GM21786 (cell line): ENCODE measurements at regions not wholly inside any gene's neighbourhood (a gene's known extent, or its start where the extent isn't known, plus 50 kb on each side); places are given as distances from the start of the nearest gene placed in this dataset.
A peak's percentile ranks its signal among the peaks of the same experiment; 100 is the strongest.

ENCODE experiments used
- ATAC-seq: cut with Tn5 transposase; IDR thresholded peaks from one replicate; pipeline ENCODE4 v1.9.1; 2021; ENCODE audit not compliant: unreplicated experiment

GRCh38 chr9:107874137-107874536 lies 384.6 kb upstream of the KLF4 start:
- peak; percentile 45 for ATAC-seq

- no peak for ATAC-seq
Measured at GRCh38 chr9:107872457-107873192, 383.1 kb upstream of the KLF4 start.

- ATAC-seq = no peak
Measured at GRCh38 chr9:107870927-107871680, 381.5 kb upstream of the KLF4 start.

GRCh38 chr9:107870221-107870620 lies 380.7 kb upstream of the KLF4 start:
- ATAC-seq = no peak

GRCh38 chr9:107869111-107869510 lies 379.5 kb upstream of the KLF4 start:
- ATAC-seq = no peak

GRCh38 chr9:107868186-107868585 lies 378.6 kb upstream of the KLF4 start:
- no peak for ATAC-seq

GRCh38 chr9:107867738-107868137 lies 378.2 kb upstream of the KLF4 start:
- ATAC-seq = no peak

GRCh38 chr9:107866711-107867311 lies 377.2 kb upstream of the KLF4 start:
- no peak for ATAC-seq

GRCh38 chr9:107863396-107863795 lies 373.8 kb upstream of the KLF4 start:
- no peak for ATAC-seq

- no peak for ATAC-seq
Measured at GRCh38 chr9:107862881-107863280, 373.3 kb upstream of the KLF4 start.

- ATAC-seq = no peak
Measured at GRCh38 chr9:107862323-107862722, 372.8 kb upstream of the KLF4 start.

GRCh38 chr9:107861075-107861474 lies 371.5 kb upstream of the KLF4 start:
- ATAC-seq = no peak

- no peak for ATAC-seq
Measured at GRCh38 chr9:107858260-107858659, 368.7 kb upstream of the KLF4 start.

GRCh38 chr9:107856633-107857032 lies 367.1 kb upstream of the KLF4 start:
- ATAC-seq = no peak

- no peak for ATAC-seq
Measured at GRCh38 chr9:107855164-107855563, 365.6 kb upstream of the KLF4 start.

GRCh38 chr9:107853461-107853860 lies 363.9 kb upstream of the KLF4 start:
- ATAC-seq = no peak

- no peak for ATAC-seq
Measured at GRCh38 chr9:107852891-107853290, 363.3 kb upstream of the KLF4 start.

GRCh38 chr9:107850653-107851052 lies 361.1 kb upstream of the KLF4 start:
- ATAC-seq = no peak

GRCh38 chr9:107847978-107848964 lies 358.7 kb upstream of the KLF4 start:
- no peak for ATAC-seq

GRCh38 chr9:107842530-107842929 lies 353.0 kb upstream of the KLF4 start:
- no peak for ATAC-seq

GRCh38 chr9:107841076-107841475 lies 351.5 kb upstream of the KLF4 start:
- ATAC-seq = no peak
